OCI-LY3 (cell line): ENCODE measurements at regions not wholly inside any gene's neighbourhood (a gene's known extent, or its start where the extent isn't known, plus 50 kb on each side); places are given as distances from the start of the nearest gene placed in this dataset.
A peak's percentile ranks its signal among the peaks of the same experiment; 100 is the strongest.

Experiments used
- CTCF ChIP-seq: fragments of 200-600, 300-600 bp; sonication (generic); IDR thresholded peaks from 2 replicates; pipeline ENCODE4 v1.5.1; 2014; ENCODE audit warnings: antibody characterized with exemption, low read length, low read depth
- EZH2phosphoT487 ChIP-seq: fragments of 200-600 bp; shearing (Covaris generic); IDR thresholded peaks from 2 replicates; pipeline ENCODE4 v1.6.1; 2018; ENCODE audit warnings: antibody characterized with exemption, mixed run types, low read depth

- TF ChIP-seq CTCF (peak; percentile 27), EZH2phosphoT487 (no peak)
These were observed 265.0 kb upstream of the SLITRK2 start for GRCh38 chrX:145552643-145553042.
